IMR-90 (cell line): ENCODE measurements at regions not wholly inside any gene's neighbourhood (a gene's known extent, or its start where the extent isn't known, plus 50 kb on each side); places are given as distances from the start of the nearest gene placed in this dataset.

Experiments used
- ATAC-seq: fragments of 200-7000 bp; cut with Tn5 transposase; 2 replicates; pipeline ENCODE4 v1.9.1; 2020; ENCODE audit warnings: low read depth, mild to moderate bottlenecking, moderate library complexity
- BruUV-seq: library from RNA; stranded (reverse); fragments of 400-500 nt; replicated peaks from 2 replicates; lab custom pipeline; 2021; lab: Mats Ljungman, UMichigan
- CTCF ChIA-PET: fragments of 300-600 bp; formaldehyde crosslinking; extraction: SDS; loops from one replicate; lab custom pipeline; 2021; ENCODE audit warnings: antibody characterized with exemption; lab: Yijun Ruan, JAX
- POLR2A ChIA-PET: fragments of 300-600 bp; sonication (Branson Sonifier 250); formaldehyde crosslinking; loops from one replicate; lab custom pipeline; 2022; ENCODE audit warnings: antibody characterized with exemption; ENCODE audit not compliant: unreplicated experiment; lab: Charles Lee
- DNase-seq: peaks from one replicate; pipeline ENCODE4 v3.0.0; 2013
- H2AFZ ChIP-seq: replicated peaks from 2 replicates; pipeline ENCODE3; 2013; ENCODE audit warnings: low read length, mild to moderate bottlenecking; ENCODE audit not compliant: poor library complexity
- H2AK5ac ChIP-seq: 2 replicates; pipeline ENCODE4 v1.6.1; 2013; ENCODE audit warnings: low read depth, low read length, inconsistent platforms
- H2AK9ac ChIP-seq: replicated peaks from 2 replicates; pipeline ENCODE3; 2013; ENCODE audit warnings: mild to moderate bottlenecking, low read depth, low read length, moderate library complexity; ENCODE audit not compliant: poor library complexity
- H2BK120ac ChIP-seq: 2 replicates; pipeline ENCODE4 v1.6.1; 2013; ENCODE audit warnings: low read depth, low read length, inconsistent platforms
- H2BK15ac ChIP-seq: 3 replicates; pipeline ENCODE4 v1.6.1; 2013; ENCODE audit warnings: low read depth, low read length, inconsistent platforms
- H2BK20ac ChIP-seq: 2 replicates; pipeline ENCODE4 v1.6.1; 2013; ENCODE audit warnings: low read depth, mild to moderate bottlenecking, inconsistent platforms, low read length, moderate library complexity
- H2BK5ac ChIP-seq: 2 replicates; pipeline ENCODE4 v1.6.1; 2013; ENCODE audit warnings: mild to moderate bottlenecking, low read depth, low read length, inconsistent platforms; ENCODE audit not compliant: poor library complexity, severe bottlenecking
- H3K14ac ChIP-seq: replicated peaks from 2 replicates; pipeline ENCODE4 v1.6.1; 2013; ENCODE audit warnings: low read depth, low read length, inconsistent platforms
- H3K18ac ChIP-seq: 2 replicates; pipeline ENCODE4 v1.6.1; 2013; ENCODE audit warnings: low read depth, low read length, control low read depth
- H3K23ac ChIP-seq: 2 replicates; pipeline ENCODE4 v1.6.1; 2013; ENCODE audit warnings: low read depth, low read length, inconsistent platforms
- H3K27ac ChIP-seq: 2 replicates; pipeline ENCODE4 v1.5.1; 2013; ENCODE audit warnings: mild to moderate bottlenecking, control low read depth, low read length; ENCODE audit not compliant: insufficient read depth
- H3K27me3 ChIP-seq: 2 replicates; pipeline ENCODE4 v1.6.1; 2013; ENCODE audit warnings: low read length; ENCODE audit not compliant: control insufficient read depth, insufficient read depth
- H3K36me3 ChIP-seq: 2 replicates; pipeline ENCODE4 v1.6.1; 2013; ENCODE audit warnings: low read length, mixed read lengths; ENCODE audit not compliant: control insufficient read depth, insufficient read depth
- H3K4ac ChIP-seq: 2 replicates; pipeline ENCODE4 v1.6.1; 2013; ENCODE audit warnings: low read depth, low read length, inconsistent platforms
- H3K4me1 ChIP-seq: 2 replicates; pipeline ENCODE4 v1.6.1; 2013; ENCODE audit warnings: low read length, mixed read lengths; ENCODE audit not compliant: control insufficient read depth, insufficient read depth
- H3K4me2 ChIP-seq: 2 replicates; pipeline ENCODE4 v1.6.1; 2013; ENCODE audit warnings: low read depth, mild to moderate bottlenecking, control low read depth, low read length, moderate library complexity
- H3K4me3 ChIP-seq: 2 replicates; pipeline ENCODE4 v1.5.1; 2013; ENCODE audit warnings: low read depth, mild to moderate bottlenecking, control low read depth, low read length, moderate library complexity; ENCODE audit not compliant: insufficient read depth
- H3K56ac ChIP-seq: 2 replicates; pipeline ENCODE4 v1.6.1; 2013; ENCODE audit warnings: low read length, inconsistent platforms; ENCODE audit not compliant: insufficient read depth; ENCODE audit errors: extremely low read depth
- H3K79me1 ChIP-seq, 2 experiments: 2 replicates each; pipeline ENCODE4 v1.6.1; 2013; ENCODE audit warnings: low read length in 2 of 2, inconsistent platforms in 1 of 2, low read depth in 1 of 2
- H3K9ac ChIP-seq: 2 replicates; pipeline ENCODE4 v1.6.1; 2013; ENCODE audit warnings: low read depth, low read length, control low read depth
- H3K9me1 ChIP-seq: 2 replicates; pipeline ENCODE4 v1.6.1; 2013; ENCODE audit warnings: low read length, inconsistent platforms; ENCODE audit not compliant: insufficient read depth
- H3K9me3 ChIP-seq: 2 replicates; pipeline ENCODE4 v1.6.1; 2013; ENCODE audit warnings: low read length; ENCODE audit not compliant: control insufficient read depth, insufficient read depth
- H4K20me1 ChIP-seq: 2 replicates; pipeline ENCODE4 v1.6.1; 2013; ENCODE audit warnings: low read length, inconsistent platforms; ENCODE audit not compliant: insufficient read depth
- H4K5ac ChIP-seq: 2 replicates; pipeline ENCODE4 v1.6.1; 2013; ENCODE audit warnings: mild to moderate bottlenecking, low read depth, low read length, control low read depth
- H4K8ac ChIP-seq, 2 experiments: 2 replicates each; pipeline ENCODE4 v1.6.1; 2013; ENCODE audit warnings: low read depth in 2 of 2, low read length in 2 of 2, control low read depth in 1 of 2, inconsistent platforms in 1 of 2
- H4K91ac ChIP-seq: 2 replicates; pipeline ENCODE4 v1.6.1; 2013; ENCODE audit warnings: low read depth, low read length, inconsistent platforms; ENCODE audit not compliant: insufficient read depth
- BHLHE40 ChIP-seq: fragments of 150-350 bp; IDR thresholded peaks from 2 replicates; pipeline ENCODE4 v1.6.1; 2016; ENCODE audit warnings: mild to moderate bottlenecking, low read depth, low read length
- FOS ChIP-seq: fragments of 150-350 bp; IDR thresholded peaks from 2 replicates; pipeline ENCODE4 v1.6.1; 2016; ENCODE audit warnings: low read depth, low read length
- RAD21 ChIP-seq: IDR thresholded peaks from 2 replicates; pipeline ENCODE4 v1.6.1; 2012; ENCODE audit warnings: low read length, improper control_type of control experiment
- RCOR1 ChIP-seq: IDR thresholded peaks from 2 replicates; pipeline ENCODE4 v1.6.1; 2012; ENCODE audit warnings: mild to moderate bottlenecking, low read length, improper control_type of control experiment; ENCODE audit not compliant: insufficient replicate concordance
- WGBS, 2 experiments: methylation state at CpG; one replicate each; pipeline versions ENCODE4 v1.1.5 to v1.1.7; 2013; ENCODE audit warnings: missing lambda C conversion rate in 2 of 2; ENCODE audit not compliant: insufficient read length in 1 of 2; ENCODE audit errors: extremely low coverage in 2 of 2; 5-methylcytosine and 5-hydroxymethylcytosine counted together
- dilution Hi-C: fragments of 300-500 bp; cut with HindIII; formaldehyde crosslinking; loops from one replicate; pipeline ENCODE4 v1.14.3; 2018; ENCODE audit warnings: low sequenced_read_pairs; ENCODE audit not compliant: unreplicated experiment
- in situ Hi-C: fragments of 300-500 bp; cut with MboI; formaldehyde crosslinking; loops from 3 replicates; pipeline ENCODE4 v1.14.3; 2019; ENCODE audit warnings: low sequenced_read_pairs, inconsistent platforms, mixed read lengths
- intact Hi-C: fragments of 100-400 bp; cut with micrococcal nuclease; formaldehyde crosslinking; loops from 2 replicates; pipeline ENCODE4 v1.10.0; 2022
- TF ChIP-seq, protein P1 (sequence below): fragments of 150-350 bp; IDR thresholded peaks from 2 replicates; pipeline ENCODE4 v1.6.1; 2016; ENCODE audit warnings: low read depth, mild to moderate bottlenecking, low read length, moderate library complexity, borderline replicate concordance

DNA sequence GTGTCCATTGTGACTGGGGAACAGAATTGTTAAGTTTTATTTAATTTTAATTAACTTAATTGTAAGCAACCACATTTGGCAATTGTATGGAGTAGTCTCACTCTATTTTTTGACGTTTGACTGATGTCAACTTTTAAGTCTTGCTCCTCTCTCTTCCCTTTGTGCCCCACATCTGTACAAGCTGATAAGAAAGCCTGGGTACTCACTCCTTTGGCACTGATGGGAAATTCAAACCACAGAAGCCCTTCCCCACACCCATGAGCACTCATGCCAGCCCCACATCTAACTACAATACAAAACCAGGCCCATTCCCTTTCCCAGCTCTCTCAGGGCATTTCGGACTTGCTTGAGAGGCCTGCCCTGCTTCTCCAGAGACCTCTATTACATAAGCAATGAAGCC lies 451.5 kb upstream of the KIF2A start:
- Histone ChIP-seq H2BK15ac (no peak overlapping the region), H4K91ac (no peak overlapping the region), H2AK5ac (no peak overlapping the region), H3K9ac (no peak overlapping the region), H3K23ac (no peak overlapping the region), H3K36me3 (no peaks in the 10 kb centered on the region), H3K27ac (no peak overlapping the region), H2BK20ac (no peak overlapping the region), H4K5ac (no peak overlapping the region), H4K20me1 (no peaks in the 10 kb centered on the region), H3K79me1 (no peaks in the 10 kb centered on the region), H3K4me3 (no peak overlapping the region), H3K18ac (no peak overlapping the region), H3K9me3 (no peaks in the 10 kb centered on the region), H4K8ac (no peak overlapping the region), H2BK5ac (no peak overlapping the region), H3K56ac (no peak overlapping the region), H3K9me1 (no peaks in the 10 kb centered on the region), H3K4me1 (no peaks in the 10 kb centered on the region), H2AFZ (no peak overlapping the region), H2AK9ac (no peak overlapping the region), H3K27me3 (no peaks in the 10 kb centered on the region), H3K4ac (no peak overlapping the region), H2BK120ac (no peak overlapping the region), H3K14ac (no peak overlapping the region), H3K4me2 (no peak overlapping the region)
- TF ChIP-seq FOS (no peak), RAD21 (no peak), RCOR1 (no peak), BHLHE40 (no peak)
- TF ChIP-seq, protein P1, sequence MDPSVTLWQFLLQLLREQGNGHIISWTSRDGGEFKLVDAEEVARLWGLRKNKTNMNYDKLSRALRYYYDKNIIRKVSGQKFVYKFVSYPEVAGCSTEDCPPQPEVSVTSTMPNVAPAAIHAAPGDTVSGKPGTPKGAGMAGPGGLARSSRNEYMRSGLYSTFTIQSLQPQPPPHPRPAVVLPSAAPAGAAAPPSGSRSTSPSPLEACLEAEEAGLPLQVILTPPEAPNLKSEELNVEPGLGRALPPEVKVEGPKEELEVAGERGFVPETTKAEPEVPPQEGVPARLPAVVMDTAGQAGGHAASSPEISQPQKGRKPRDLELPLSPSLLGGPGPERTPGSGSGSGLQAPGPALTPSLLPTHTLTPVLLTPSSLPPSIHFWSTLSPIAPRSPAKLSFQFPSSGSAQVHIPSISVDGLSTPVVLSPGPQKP, result no peak
- no peak for ATAC-seq
- POLR2A ChIA-PET, result no interaction called here
- 40% methylated on average over 1 of the region's 2 CpGs; no CpG with 5 or more reads in 1 of the 2 experiments for WGBS, 2 experiments
- no peak for DNase-seq
- CTCF ChIA-PET, result no interaction called here
- dilution Hi-C loops (no loop called here), intact Hi-C loops (no loop called here), in situ Hi-C loops (no loop called here)
- BruUV-seq, result no TSS peak
